Endothelial cell of umbilical vein (primary cell): ENCODE measurements at regions not wholly inside any gene's neighbourhood (a gene's known extent, or its start where the extent isn't known, plus 50 kb on each side); places are given as distances from the start of the nearest gene placed in this dataset.

ENCODE experiments used
- BruUV-seq: library from RNA; stranded (reverse); fragments of 400-500 nt; replicated peaks from 2 replicates; lab custom pipeline; 2021; lab: Mats Ljungman, UMichigan
- CTCF ChIA-PET: fragments of 300-600, 350-600 bp; sonication (Branson Sonifier 250); formaldehyde crosslinking; loops from one replicate; lab custom pipeline; 2021; ENCODE audit warnings: antibody characterized with exemption, inconsistent platforms; lab: Charles Lee
- POLR2A ChIA-PET: fragments of 300-600, 350-600 bp; sonication (Branson Sonifier 250); formaldehyde crosslinking; loops from one replicate; lab custom pipeline; 2021; ENCODE audit warnings: antibody characterized with exemption, inconsistent platforms; lab: Charles Lee
- DNase-seq: peaks from one replicate; pipeline ENCODE4 v3.0.0-alpha.2; 2011; ENCODE audit warnings: low read depth, low spot score
- FAIRE-seq: peaks from 2 replicates; lab custom pipeline; 2011; peaks lifted over from hg19 to GRCh38; lab: Jason Lieb, UNC
- H2AFZ ChIP-seq: 2 replicates; pipeline ENCODE4 v1.6.0; 2012; ENCODE audit warnings: low read depth, low read length, control low read depth, inconsistent platforms
- H3K27ac ChIP-seq: 2 replicates; pipeline ENCODE4 v1.5.1; 2011; ENCODE audit warnings: low read depth, mild to moderate bottlenecking, control low read depth, low read length, moderate library complexity; ENCODE audit not compliant: insufficient read depth
- H3K27me3 ChIP-seq, 2 experiments: 2 replicates each; pipeline versions ENCODE4 v1.6.0 to v1.6.1; 2011; ENCODE audit warnings: low read length in 2 of 2, mixed read lengths in 1 of 2; ENCODE audit not compliant: control insufficient read depth in 2 of 2, insufficient read depth in 2 of 2
- H3K36me3 ChIP-seq, 2 experiments: 2 replicates in 1 of 2; 3 replicates in 1 of 2; pipeline ENCODE4 v1.5.1; 2011; ENCODE audit warnings: low read length in 2 of 2, mild to moderate bottlenecking in 1 of 2, moderate library complexity in 1 of 2; ENCODE audit not compliant: control insufficient read depth in 2 of 2, insufficient read depth in 2 of 2; ENCODE audit errors: extremely low read depth in 1 of 2
- H3K4me1 ChIP-seq: 3 replicates; pipeline ENCODE4 v1.5.1; 2011; ENCODE audit warnings: mild to moderate bottlenecking, low read length; ENCODE audit not compliant: control insufficient read depth, insufficient read depth; ENCODE audit errors: extremely low read depth
- H3K4me2 ChIP-seq: 2 replicates; pipeline ENCODE4 v1.6.1; 2011; ENCODE audit warnings: low read length, control low read depth, mixed read lengths; ENCODE audit not compliant: insufficient read depth
- H3K4me3 ChIP-seq, 3 experiments: fragments of 200-600 bp in 1 of 3; sonication (generic), shearing (Covaris generic) in 1 of 3; replicated peaks in 1 of 3; 2 replicates each; pipeline ENCODE4 v1.5.1; 2011 to 2016; ENCODE audit warnings: control low read depth in 3 of 3, low read length in 3 of 3, mild to moderate bottlenecking in 2 of 3, inconsistent platforms in 1 of 3, low read depth in 1 of 3, moderate library complexity in 1 of 3; ENCODE audit not compliant: insufficient read depth in 1 of 3
- H3K79me2 ChIP-seq: 2 replicates; pipeline ENCODE4 v1.6.0; 2012; ENCODE audit warnings: low read length, inconsistent platforms; ENCODE audit not compliant: control insufficient read depth, insufficient read depth
- H3K9ac ChIP-seq: replicated peaks from 2 replicates; pipeline ENCODE3; 2011; ENCODE audit warnings: low read length, control low read depth; ENCODE audit not compliant: insufficient read depth; ENCODE audit errors: extremely low read depth
- H3K9me1 ChIP-seq: replicated peaks from 3 replicates; pipeline ENCODE4 v1.6.0; 2011; ENCODE audit warnings: mild to moderate bottlenecking, low read length; ENCODE audit not compliant: control insufficient read depth, insufficient read depth; ENCODE audit errors: extremely low read depth
- H3K9me3 ChIP-seq: replicated peaks from 2 replicates; pipeline ENCODE4 v1.5.1; 2012; ENCODE audit warnings: low read length, inconsistent platforms; ENCODE audit not compliant: control insufficient read depth, insufficient read depth
- H4K20me1 ChIP-seq: replicated peaks from 2 replicates; pipeline ENCODE3; 2011; ENCODE audit warnings: mild to moderate bottlenecking, low read length; ENCODE audit not compliant: control insufficient read depth, insufficient read depth; ENCODE audit errors: extremely low read depth
- EZH2 ChIP-seq: IDR thresholded peaks from 2 replicates; pipeline ENCODE4 v1.6.1; 2012; ENCODE audit warnings: borderline replicate concordance, low read depth, mild to moderate bottlenecking, moderate library complexity, low read length, inconsistent platforms; ENCODE audit not compliant: severe bottlenecking
- FOS ChIP-seq: IDR thresholded peaks from 2 replicates; pipeline ENCODE4 v1.6.1; 2011; ENCODE audit warnings: mild to moderate bottlenecking, low read length, moderate library complexity, borderline replicate concordance; ENCODE audit not compliant: insufficient read depth
- JUN ChIP-seq: IDR thresholded peaks from 2 replicates; pipeline ENCODE4 v1.6.1; 2011; ENCODE audit warnings: borderline replicate concordance, low read depth; ENCODE audit not compliant: insufficient read length, insufficient read depth
- POLR2AphosphoS5 ChIP-seq: IDR thresholded peaks from 2 replicates; pipeline ENCODE4 v1.6.1; 2012; ENCODE audit warnings: low read depth, mild to moderate bottlenecking, control low read depth, low read length, moderate library complexity; ENCODE audit not compliant: insufficient read depth
- dilution Hi-C: fragments of 300-500 bp; cut with MboI; formaldehyde crosslinking; loops from one replicate; pipeline ENCODE4 v1.15.0; 2019; ENCODE audit warnings: low sequenced_read_pairs; ENCODE audit not compliant: extremely low pct_ligation_motif_present
- intact Hi-C: fragments of 100-400 bp; cut with micrococcal nuclease; formaldehyde crosslinking; loops from one replicate; pipeline ENCODE4 v1.10.0; 2022
- TF ChIP-seq, protein P1 (sequence below): IDR thresholded peaks from 2 replicates; pipeline ENCODE4 v1.6.1; 2011; ENCODE audit not compliant: insufficient read depth, insufficient read length

DNA sequence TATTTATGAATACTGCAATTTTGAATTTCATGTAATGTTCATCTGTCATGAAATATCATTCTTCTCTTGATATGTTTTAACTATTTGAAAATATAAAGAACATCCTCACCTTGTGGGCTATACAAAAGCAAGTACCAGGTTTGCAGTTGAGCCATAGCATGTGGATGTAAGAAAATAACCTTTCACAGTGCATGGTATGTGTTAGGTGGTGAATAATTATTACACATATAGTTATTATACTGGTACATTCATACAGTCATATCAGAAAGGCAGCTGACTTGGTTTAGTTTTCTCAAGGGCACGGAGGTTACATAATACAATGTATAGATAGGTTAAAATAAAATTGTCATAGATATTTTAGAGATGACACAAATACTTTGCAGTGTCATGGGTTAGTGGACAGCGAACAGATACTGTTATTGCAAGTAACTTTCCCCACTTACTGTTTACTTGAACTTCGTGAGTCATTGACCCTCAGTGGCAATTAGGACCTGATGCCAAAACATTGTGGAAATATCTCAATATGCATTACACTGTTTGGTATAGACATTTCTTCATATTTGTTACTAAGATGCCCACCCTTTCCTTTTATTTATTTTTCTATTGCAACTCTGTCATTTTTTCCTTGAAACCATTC lies 445.4 kb upstream of the GOT2 start:
- Histone ChIP-seq H3K27me3 (no peaks in the 10 kb centered on the region), H3K4me1 (peaks cover 9% of the 10 kb centered on the region), H3K27ac (no peak overlapping the region), H3K9ac (no peak overlapping the region), H4K20me1 (no peaks in the 10 kb centered on the region), H3K4me2 (no peak overlapping the region), H2AFZ (no peak overlapping the region), H3K79me2 (no peaks in the 10 kb centered on the region), H3K9me3 (no peaks in the 10 kb centered on the region), H3K4me3 (no peak overlapping the region), H3K9me1 (no peaks in the 10 kb centered on the region), H3K36me3 (no peaks in the 10 kb centered on the region)
- BruUV-seq, result no TSS peak
- FAIRE-seq (peak; percentile 77), DNase-seq (peak; percentile 84)
- dilution Hi-C loops, result no loop called here
- POLR2A ChIA-PET, result no interaction called here
- intact Hi-C loops, result no loop called here
- TF ChIP-seq FOS (peak; percentile 63), EZH2 (no peak), JUN (peak; percentile 60)
- CTCF ChIA-PET, result no interaction called here

DNA sequence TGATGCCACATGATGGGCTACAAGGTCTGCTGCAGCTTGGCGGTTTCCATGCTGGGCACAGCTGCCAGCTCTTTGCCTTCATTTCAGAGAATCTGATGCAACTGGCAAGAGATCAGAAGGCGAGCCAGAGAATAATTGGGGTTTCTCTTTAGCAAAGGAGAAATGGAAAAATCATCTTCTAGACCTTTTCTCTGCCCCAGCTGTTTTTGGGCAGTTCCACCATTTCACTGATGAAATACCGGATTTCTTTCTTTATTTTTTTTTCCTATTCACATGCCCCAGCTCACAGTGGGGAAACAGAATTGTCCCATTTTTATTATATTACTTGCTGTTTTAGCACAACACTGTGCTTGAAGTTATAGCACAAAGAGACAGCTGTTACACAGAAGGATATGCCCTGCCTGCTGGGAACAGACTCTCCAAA lies 439.3 kb upstream of the GOT2 start:
- TF ChIP-seq, protein P1, sequence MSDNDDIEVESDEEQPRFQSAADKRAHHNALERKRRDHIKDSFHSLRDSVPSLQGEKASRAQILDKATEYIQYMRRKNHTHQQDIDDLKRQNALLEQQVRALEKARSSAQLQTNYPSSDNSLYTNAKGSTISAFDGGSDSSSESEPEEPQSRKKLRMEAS, result no peak
- TF ChIP-seq POLR2AphosphoS5 (no peak), JUN (no peak), EZH2 (no peak)
- FAIRE-seq, result no peak
- dilution Hi-C loops (no loop called here), intact Hi-C loops (no loop called here)
- peaks cover 0 to 3% of the 10 kb centered on the region in 2 experiments for H3K27me3 ChIP-seq
- H3K27ac ChIP-seq, result no peak overlapping the region
- H3K9ac ChIP-seq, result no peak overlapping the region
- H3K36me3 ChIP-seq, result no peaks in the 10 kb centered on the region
- DNase-seq, result no peak
- no peaks in the 10 kb centered on the region for H3K9me3 ChIP-seq
- H2AFZ ChIP-seq, result no peak overlapping the region
- POLR2A ChIA-PET, result no interaction called here
- CTCF ChIA-PET, result no interaction called here
- no peaks in the 10 kb centered on the region for H4K20me1 ChIP-seq
- H3K4me3 ChIP-seq, result no peak overlapping the region
- H3K79me2 ChIP-seq, result no peaks in the 10 kb centered on the region
- no peaks in the 10 kb centered on the region for H3K4me1 ChIP-seq
- H3K9me1 ChIP-seq, result no peaks in the 10 kb centered on the region
- H3K4me2 ChIP-seq, result no peak overlapping the region
- BruUV-seq, result no TSS peak
